ENCODE measurements at regions not wholly inside any gene's neighbourhood (a gene's known extent, or its start where the extent isn't known, plus 50 kb on each side); places are given as distances from the start of the nearest gene placed in this dataset.
"Not testable (repeated sequence)": the region's sequence is repeated elsewhere in the genome, so short reads cannot be mapped to it uniquely, and the experiment has no call there.

DNA sequence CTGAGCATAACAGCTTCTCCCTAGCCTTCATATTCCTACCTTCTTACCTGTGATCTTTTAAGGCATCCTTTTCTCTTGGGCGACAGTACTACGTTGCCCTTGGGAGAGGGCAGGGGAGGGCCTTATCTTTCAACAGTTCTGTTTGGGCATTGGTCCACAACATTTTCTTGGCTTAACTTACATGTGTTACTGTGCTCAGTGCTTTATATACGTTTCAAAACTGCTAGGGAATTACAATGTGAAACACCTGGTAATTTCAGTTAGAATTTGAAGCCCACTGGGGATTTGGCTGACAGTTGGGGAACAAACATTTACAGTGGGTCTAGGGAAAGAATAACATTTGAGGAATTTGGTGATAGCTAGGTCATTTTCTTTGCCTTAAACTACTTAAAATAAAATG lies 667.1 kb downstream of the PRIM2 start:
- DNase-seq (ENCODE audit: low spot score) = not testable (repeated sequence)

DNA sequence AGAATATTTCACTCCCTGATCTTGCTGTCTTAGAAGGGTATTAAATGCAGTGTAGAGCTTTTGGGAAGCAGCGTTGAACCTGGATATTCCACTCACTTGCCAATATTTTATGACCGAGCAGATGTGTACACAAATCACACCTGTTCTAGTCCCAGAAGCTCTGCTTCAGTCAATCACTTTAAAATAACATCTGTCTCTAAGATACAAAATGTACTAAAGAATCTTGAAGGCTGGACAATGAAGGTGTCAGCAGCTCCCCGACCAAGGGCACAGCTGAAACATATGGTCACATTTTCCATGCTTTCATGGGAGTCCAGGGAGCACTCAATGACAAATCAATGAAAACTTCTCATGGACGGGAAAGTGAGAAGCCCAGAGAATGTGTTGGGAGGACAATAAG lies 668.3 kb downstream of the PRIM2 start:
- DNase-seq (ENCODE audit: low spot score) = not testable (repeated sequence)

DNA sequence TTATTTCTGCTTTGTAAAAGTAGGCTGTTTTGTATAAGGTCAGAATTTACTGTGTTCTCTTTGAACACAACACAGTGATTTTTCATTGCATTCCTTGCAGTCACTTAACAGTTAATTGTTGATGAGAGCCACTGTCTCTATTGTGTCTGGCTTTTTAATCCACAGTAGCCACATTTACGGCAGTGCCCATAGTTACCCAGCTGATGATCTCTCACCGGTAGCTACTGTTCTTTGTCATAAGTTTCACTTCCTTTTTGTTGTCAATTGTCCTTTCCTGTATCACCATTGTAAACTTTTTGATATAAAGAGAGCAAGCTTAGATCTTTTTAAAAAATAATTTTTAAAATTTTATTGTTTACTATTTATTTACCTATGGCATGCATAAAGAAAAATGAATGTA lies 669.2 kb downstream of the PRIM2 start:
- not testable (repeated sequence) for DNase-seq (ENCODE audit: low spot score)

DNA sequence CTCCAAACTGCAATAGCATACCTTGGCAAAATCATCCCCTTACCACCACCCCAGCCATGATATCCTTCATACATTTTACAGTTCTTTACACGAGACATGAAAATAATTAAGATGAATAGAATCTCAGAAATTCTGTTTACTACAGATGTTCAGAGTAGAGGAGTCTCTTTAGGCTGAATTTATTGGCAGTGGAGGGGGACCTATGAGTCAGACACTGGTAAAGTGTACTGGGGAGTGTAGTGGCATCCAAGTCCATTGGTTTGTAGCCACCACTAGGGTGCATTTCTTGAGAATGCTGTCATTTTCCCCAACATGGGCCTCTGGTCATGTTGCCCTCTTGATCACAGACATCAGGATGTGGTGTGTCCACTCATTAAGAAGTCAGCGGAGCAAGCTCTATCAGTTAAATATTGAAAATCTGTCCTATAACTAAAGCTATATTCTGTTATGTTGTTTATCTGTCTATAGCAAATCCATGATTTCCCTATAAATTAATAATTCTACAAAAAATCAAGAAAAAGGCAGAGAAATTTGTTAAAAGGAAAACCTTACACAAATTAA lies 672.2 kb downstream of the PRIM2 start:
- not testable (repeated sequence) for DNase-seq (ENCODE audit: low spot score)

DNA sequence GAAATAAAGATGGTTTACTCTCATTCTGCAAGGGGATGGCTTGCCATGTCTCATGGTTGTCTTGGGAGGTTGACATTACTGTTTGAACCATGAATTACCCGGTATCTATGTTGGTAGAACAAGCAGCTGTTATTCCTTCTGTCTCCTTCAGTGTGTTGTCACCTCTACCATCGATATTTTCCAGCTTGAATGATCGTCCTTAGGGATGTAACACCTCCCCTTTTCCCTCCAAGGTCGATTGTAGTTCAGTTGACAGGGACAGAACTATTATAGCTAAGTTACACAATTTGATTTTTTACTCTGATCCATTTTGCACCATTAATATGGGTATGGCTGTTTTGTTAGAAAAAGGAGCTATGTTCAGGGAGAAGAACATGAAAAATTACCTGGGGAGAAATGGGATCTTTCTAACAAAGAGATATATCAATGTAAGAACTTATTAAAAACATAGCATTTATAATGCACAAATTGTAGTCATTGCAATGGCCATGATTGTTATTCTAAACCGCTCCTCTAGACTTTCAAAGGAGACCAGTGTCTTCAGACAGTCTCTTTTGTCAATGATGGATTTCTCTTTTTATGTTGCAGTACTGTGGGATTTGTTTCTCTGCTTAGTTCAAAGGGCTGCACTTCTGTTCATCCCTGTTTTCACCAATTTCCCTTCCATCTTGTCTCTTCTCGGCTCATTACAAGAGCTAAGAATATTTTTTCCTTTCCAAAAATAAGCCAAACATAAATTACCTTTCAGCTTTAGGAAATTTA lies 681.6 kb downstream of the PRIM2 start:
- not testable (repeated sequence) for DNase-seq (ENCODE audit: low spot score)

DNA sequence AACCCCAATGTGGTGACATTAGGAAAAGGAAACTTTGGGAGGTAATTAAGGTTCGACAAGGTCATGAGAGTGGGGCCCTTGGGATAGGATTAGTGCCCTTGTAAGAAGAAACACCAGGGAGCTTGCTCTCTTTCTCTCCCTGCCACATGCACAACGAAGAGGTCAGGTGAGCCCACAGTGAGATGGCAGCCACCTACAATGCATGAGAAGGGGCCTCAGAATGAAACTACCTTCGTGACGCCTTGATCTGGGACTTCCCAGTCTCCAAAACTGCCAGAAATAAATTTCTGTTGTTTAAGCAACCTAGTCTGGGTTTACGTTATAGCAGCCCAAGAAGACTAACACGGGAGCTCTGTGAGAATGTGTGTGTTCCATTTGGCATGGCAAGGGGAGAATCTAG lies 682.8 kb downstream of the PRIM2 start:
- not testable (repeated sequence) for DNase-seq (ENCODE audit: low spot score)

DNA sequence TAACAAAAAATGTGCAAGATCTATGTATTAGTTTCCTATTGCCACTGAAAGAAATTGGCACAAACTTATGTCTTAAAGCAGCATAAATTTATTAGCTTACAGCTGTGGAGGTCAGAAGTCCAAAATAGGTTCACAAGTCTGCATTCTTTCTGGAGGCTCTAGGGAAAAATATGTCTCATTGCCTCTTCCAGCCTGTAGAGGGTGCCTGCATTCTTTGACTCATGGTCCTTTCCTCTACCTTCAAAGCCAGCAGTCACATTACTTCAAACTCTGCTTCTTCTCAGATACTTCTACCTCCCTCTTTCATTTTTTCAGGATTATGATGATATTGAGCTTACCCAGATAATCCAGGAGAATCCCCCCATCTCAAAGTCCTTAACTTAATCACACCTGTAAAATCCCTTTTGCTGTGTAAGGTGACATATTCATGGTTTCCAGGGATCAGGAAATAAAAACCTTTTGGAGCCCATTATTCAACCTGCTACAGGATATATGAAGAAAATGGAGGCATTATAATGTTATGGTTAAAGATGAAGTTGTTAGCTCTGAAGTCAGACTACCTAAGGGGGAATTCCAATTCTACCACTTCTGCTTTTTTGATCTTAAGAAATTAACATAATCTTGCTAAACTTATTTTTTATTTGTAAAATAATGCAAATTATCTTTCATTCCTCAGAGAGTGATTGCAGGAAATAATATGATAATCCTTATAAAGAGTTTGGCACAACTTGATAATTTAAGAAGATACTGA lies 686.2 kb downstream of the PRIM2 start:
- peak; percentile 11 for DNase-seq (ENCODE audit: low spot score)

DNA sequence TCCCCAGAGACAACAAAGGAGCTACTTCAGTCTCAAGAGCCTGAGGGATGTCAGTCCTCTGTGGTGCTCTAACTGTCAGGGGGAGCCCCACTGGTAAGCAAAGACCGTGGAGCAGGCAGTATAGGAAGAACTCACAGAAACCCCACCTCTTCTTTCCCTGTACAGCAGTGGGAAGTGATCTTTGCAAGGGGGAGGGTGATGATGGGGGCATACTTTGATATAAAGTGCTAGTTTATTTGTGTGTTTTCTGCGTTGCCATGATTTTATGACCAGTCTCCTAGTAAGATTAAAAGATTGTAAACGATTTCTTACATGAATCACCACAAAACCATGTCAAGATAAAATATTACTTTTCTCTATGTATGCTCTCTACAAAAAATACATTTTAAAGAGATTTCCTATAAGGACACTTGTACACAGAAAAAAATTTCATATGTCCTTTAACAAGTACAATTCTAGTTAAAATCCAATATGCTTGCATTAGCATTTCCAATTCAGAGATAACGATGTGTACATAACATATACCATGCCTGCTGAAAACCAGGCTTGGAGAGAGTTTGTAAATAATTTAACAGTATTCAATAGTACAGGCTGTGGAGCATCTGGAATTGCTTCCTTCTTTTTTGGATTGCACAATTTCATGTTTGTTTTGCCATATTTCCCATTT lies 690.0 kb downstream of the PRIM2 start:
- DNase-seq (ENCODE audit: low spot score) = not testable (repeated sequence)

DNA sequence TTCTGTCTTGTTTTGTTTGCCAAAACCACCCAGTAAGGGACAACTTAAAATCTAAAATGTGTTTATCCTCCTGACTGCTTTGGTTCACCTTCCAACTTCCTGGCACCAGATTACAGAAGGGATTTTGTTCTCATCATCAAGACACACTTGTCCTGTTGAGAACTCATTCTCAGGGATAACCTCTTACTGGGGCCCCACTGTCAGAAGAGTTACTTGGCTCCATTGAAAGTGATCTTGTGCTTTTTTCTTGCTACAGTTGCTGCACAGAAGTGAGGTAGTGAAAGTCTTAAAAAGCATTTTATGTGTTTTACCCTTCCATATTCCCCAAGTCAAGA lies 690.5 kb downstream of the PRIM2 start:
- not testable (repeated sequence) for DNase-seq (ENCODE audit: low spot score)

DNA sequence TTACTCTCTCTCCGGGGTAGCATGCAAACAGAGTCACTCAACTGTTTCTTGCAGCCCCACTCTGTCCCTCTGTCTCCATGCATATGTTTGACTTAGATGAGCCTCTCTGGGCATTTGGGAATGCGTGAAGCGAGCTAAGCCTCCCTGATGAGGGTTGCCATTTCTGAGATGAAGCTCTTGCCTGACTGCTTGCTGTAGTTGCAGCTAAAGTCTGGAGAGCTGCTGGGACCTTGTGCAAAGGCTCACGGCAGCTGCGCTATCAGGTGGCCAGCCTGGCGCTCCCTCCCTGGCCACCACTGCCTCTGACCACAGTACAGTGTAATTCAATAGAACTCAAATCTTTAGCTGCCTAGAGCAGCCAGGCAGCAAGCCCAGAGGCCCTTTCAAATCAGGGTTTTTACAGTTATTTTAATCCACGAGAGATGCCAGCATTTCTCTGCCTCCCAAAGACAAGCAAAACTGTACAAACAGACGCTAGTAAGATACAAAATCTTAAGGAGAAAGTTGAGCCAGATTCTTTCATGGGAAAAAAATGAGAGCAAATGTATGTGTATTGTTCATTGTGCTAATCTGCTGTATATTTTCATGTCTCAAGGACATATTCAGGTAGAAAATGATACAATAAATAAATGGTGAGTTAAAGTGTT lies 694.6 kb downstream of the PRIM2 start:
- not testable (repeated sequence) for DNase-seq (ENCODE audit: low spot score)

DNA sequence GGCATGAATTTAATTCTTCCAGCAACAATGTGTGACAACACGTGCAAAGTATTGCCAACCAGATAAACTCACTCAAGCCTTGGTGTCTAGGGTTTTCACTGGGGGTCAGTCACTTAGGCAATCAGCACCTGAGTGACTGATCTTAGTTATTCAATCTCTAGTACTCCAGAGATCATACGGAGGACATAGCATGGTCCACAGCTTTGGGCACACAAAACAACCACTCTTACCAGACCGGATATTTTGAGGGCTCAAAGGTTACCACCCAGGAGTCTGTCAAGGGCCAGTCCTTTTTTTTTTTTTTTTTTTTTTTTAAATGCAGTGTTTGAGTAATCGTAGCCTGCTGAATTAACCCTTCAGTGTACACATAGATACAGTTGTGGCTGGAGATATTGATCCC lies 699.2 kb downstream of the PRIM2 start:
- not testable (repeated sequence) for DNase-seq (ENCODE audit: low spot score)

DNA sequence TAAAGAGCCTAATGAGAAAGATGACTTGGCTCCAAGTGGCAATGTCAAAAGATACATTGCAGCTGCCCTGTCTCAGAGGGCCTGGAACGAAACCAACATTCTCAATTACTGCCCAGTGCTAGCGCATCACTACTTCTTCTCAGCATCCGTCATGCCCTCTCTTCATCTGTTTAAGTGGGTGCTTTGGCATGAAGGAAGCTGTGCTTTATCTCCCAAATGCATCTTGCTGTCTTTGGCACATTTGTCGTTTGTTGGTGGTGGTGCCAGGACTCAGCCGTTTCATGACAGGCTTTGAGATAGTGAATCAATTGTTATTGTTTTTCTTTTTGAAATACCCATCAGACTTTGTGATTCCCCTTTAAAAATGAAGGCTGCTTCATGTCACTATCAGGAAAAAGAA lies 710.8 kb downstream of the PRIM2 start:
- DNase-seq (ENCODE audit: low spot score) = not testable (repeated sequence)

DNA sequence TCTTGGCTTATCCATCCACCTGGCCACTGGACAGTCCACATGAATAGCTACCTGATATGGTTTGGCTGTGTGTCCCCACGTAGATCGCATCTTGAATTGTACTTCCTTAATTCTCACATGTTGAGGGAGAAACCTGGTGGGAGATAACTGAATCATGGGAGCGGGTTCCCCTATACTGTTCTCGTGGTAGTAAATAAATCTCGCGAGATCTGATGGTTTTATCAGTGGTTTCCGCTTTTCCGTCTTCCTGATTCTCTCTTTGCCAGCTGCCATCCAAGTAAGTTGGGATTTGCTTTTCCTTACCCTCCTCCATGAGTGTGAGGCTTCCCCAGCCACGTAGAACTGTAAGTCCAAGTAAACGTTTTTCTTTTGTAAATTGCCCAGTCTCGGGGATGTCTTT lies 720.8 kb downstream of the PRIM2 start:
- DNase-seq (ENCODE audit: low spot score) = peak; percentile 54

DNA sequence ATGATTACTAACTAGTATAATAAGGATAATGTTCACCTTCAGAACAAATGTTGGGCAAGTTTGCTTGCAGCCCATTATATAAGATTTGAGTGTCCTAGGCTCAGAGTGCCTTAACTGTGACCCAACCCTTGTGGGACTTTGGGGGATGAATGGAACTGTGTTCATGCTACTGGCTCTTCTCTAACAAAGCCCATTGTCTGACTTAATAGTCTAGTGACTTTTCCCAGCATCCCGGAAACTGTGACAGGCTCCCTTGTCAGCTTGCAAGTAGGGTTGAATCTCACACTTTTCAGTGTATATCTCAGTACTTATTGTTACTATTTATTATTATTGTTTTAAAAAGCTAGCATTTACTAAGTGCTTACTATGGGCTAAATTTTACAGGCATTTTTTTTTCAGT lies 729.2 kb downstream of the PRIM2 start:
- DNase-seq (ENCODE audit: low spot score) = not testable (repeated sequence)

DNA sequence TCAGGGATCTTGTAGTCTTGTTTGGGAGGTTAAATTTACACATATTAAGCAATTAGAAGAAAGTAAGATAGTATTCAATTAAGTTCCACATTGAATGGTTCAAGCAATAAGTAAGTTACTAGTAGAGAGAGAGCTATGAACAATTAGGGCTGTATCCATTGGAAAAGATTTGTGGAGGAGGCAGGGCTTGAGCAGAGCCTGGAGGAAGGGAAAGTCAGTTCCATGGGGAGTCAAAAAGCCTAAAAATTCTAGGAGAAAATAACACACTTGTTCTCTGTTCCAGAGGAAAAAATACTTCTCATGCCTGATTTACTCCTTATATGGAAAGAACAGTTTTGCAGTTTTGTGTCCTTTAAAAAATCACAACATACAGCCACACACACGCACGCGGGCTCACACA lies 730.0 kb downstream of the PRIM2 start:
- DNase-seq (ENCODE audit: low spot score) = not testable (repeated sequence)

DNA sequence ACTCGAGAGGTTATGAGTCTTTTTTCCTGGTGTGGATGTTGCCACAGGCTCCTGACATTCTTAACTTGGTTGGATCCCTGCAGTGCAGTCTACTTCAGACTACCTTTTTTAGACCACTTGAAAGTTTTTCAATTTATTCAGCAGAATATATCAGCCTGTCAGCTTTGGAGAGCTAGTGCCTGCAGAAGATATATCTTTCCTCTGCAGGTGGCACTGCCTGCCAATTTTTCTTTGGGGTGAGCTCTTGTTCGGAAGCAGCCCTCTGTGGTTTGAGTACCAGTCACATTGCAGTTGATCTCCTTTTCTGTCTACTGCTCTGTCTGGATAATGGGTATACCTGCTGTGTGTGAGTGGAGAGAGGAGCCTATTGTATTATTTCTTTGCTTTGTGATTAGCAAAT lies 730.4 kb downstream of the PRIM2 start:
- not testable (repeated sequence) for DNase-seq (ENCODE audit: low spot score)

DNA sequence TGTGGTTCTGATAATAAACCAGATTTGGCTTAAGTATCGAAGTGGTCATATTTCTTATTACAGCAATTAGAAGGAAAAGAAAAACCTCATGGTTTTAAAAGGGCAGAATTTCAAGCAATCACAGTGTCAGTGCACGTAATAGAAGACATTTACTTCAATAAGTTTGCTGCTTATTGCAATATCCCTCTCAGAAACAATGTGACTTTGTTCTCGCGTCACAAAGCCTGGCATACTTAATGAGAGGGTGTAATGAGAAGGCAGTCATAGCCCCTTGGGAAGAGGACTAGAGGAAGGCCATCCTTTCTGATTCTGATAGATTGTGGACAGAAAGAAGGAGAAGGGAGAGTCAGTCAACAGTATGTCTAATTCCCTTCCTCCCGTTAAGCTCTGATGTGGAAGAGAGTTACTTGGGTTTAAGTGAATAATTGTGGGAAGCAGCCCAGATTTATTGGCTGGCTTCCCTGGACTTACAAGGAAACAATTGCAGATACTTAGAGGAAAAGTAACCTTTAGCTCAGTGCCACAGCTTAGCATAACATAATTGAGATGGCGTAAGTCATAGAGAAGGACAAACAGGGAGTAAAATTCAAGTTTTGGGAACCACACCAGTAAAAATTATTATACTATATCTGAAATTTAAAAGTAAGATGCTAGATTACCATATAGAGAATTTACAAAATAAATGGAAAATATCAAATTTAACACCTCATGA lies 738.2 kb downstream of the PRIM2 start:
- not testable (repeated sequence) for DNase-seq (ENCODE audit: low spot score)

DNA sequence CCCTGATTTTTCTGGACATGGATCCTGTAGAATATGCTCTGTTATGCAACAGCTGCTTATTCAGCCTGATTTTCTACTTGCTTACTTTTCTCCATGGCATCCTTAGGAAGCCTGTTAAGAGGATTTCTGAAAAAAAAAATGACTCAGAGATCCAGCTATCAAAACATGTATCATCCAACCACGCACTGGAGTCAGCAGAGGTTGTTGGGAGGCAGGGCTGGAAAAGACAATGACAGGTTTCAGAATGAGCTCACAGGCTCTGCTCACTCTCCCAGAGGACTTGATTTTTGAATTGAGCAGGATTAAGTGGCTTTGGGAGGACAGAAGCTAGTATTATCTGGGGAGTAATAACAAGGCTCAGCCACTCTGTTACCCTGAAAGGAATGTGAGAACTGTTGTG lies 742.3 kb downstream of the PRIM2 start:
- peak; percentile 9 for DNase-seq (ENCODE audit: low spot score)

DNA sequence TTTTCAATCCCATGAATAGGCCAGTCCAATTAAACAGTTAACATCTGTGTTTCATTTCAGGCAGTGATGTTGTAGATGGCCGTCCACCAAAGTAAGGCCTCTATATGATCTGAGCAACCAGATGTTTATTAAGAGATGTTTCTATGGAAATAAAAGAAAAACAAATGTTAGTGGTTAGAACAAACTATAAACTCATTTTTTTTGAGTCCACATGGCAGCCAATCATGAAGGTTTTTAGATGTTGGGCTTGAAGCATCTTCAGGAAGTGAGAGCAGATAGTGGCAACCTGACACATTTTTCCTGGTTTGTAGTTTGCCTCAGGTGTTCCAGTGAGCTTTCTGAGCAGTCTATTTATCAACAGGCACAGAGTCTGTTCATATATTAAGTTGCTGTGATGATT lies 746.1 kb downstream of the PRIM2 start:
- not testable (repeated sequence) for DNase-seq (ENCODE audit: low spot score)

DNA sequence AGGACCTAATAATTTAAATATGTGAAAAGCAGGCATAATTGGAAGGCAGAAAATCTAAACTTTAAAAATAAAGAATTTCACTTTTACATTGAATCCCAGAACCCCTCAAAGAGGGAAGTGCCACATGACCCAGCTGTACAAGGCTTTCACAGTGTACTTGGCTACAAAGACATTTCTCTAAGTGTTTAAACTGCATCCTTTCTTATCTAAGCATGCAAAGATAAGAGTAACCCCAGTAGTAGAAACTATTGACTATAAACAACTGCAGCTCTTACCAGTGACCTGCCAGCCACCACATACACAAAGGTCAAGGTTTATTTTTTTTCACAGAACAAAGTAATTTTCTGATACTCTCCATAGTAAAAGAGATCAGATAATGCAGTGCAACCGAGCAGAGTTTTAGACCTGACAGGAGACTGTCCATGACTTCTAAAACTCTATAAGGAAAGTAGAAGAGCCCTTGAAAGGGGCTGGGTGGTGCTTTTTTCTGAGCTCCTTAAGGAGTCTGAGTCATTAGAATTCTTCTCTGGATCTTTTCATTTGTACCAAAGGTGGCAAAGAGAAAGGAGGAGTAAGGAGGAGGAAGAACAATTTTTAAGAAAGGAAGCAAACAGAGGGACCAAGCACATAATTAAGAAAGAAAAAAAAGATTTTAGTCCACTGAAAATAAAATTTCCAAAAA lies 750.6 kb downstream of the PRIM2 start:
- not testable (repeated sequence) for DNase-seq (ENCODE audit: low spot score)

DNA sequence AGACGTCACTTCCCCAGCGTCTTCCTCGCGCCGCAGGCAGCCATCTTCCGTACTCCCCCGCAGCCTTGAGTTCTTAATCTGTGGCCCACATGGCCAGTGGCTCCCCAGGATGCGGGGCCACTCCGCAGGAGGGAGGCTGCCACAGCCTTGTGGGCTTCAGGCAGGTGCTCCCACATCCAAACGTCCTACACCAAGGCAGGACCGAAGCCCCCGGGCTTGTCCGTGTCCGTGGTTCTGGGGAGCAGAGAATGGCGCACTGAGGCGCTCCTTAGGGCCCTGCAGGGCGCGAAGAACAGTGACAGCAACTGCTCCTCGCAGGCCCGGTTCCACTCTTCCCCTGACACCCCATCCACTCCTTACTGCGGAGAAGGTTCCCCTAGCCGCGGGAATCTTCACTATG lies 755.8 kb downstream of the PRIM2 start:
- no peak for DNase-seq (ENCODE audit: low spot score)

Data from H4 (cell line).